Gastrocnemius medialis (tissue), 4 donors: ENCODE measurements at regions not wholly inside any gene's neighbourhood (a gene's known extent, or its start where the extent isn't known, plus 50 kb on each side); places are given as distances from the start of the nearest gene placed in this dataset.

Source experiments
- ATAC-seq, 2 donors: fragments of 150-250 bp; one replicate each; pipeline ENCODE4 v1.9.1; 2016
- DNase-seq, 2 donors: peaks; one replicate each; pipeline ENCODE4 v3.0.0-alpha.2; 2019
- H3K27ac ChIP-seq, 4 donors: fragments of 200-600 bp; sonication (generic); 1 replicate in 1 of 4; 2 replicates in 3 of 4; pipeline ENCODE4 v1.5.1; 2016 to 2018; ENCODE audit warnings: mild to moderate bottlenecking in 2 of 4, moderate library complexity in 1 of 4
- H3K27me3 ChIP-seq, 3 donors: fragments of 200-600 bp; sonication (generic) in 2 of 3; 1 replicate in 1 of 3; 2 replicates in 2 of 3; pipeline versions ENCODE4 v1.5.1 to v1.6.0; 2016 to 2019; ENCODE audit warnings: mild to moderate bottlenecking in 1 of 3, moderate library complexity in 1 of 3
- H3K36me3 ChIP-seq, 2 donors: fragments of 200-600 bp; sonication (generic) in 1 of 2; one replicate each; pipeline ENCODE4 v1.5.1; 2017 to 2018
- H3K4me1 ChIP-seq, 2 donors: fragments of 200-600 bp; sonication (generic) in 1 of 2; one replicate each; pipeline ENCODE4 v1.5.1; 2016 to 2017; ENCODE audit warnings: mild to moderate bottlenecking in 2 of 2
- H3K4me3 ChIP-seq, 4 donors: fragments of 200-600 bp; sonication (generic) in 3 of 4; 1 replicate in 1 of 4; 2 replicates in 3 of 4; pipeline ENCODE4 v1.5.1; 2016 to 2019; ENCODE audit warnings: mild to moderate bottlenecking in 2 of 4
- H3K9me3 ChIP-seq, 3 donors: fragments of 200-600 bp; sonication (generic) in 2 of 3; 1 replicate in 1 of 3; 2 replicates in 2 of 3; pipeline ENCODE4 v1.5.1; 2016 to 2019
- CTCF ChIP-seq, 5 experiments: fragments of 450-650 bp in 3 of 5; fragments of 200-600 bp in 2 of 5; sonication (generic) in 2 of 5; IDR thresholded peaks in 4 of 5; conservative IDR thresholded peaks in 1 of 5; 1 replicate in 4 of 5; 2 replicates in 1 of 5; pipeline ENCODE4 v1.5.1; 2016 to 2019; ENCODE audit warnings: antibody characterized with exemption in 5 of 5, mild to moderate bottlenecking in 3 of 5, moderate library complexity in 3 of 5
- POLR2A ChIP-seq, 2 donors: fragments of 450-650 bp; IDR thresholded peaks; one replicate each; pipeline ENCODE4 v1.6.1; 2017; ENCODE audit warnings: antibody characterized with exemption in 2 of 2, mild to moderate bottlenecking in 2 of 2, moderate library complexity in 2 of 2
- in situ Hi-C, 4 donors: fragments of 200-750 bp; cut with MboI; loops; one replicate each; pipeline versions ENCODE4 v1.15.0 to v1.8.0; 2017; ENCODE audit warnings: low sequenced_read_pairs in 4 of 4
- intact Hi-C: fragments of 100-400 bp; cut with DNase I; formaldehyde crosslinking; loops from one replicate; pipeline ENCODE4 v1.15.1; 2023; ENCODE audit warnings: low total_unique reads

GRCh38 chr18:37702841-37703240 lies 137.2 kb upstream of the CELF4 start:
- H3K36me3 ChIP-seq, result no peaks in the 10 kb centered on the region
- no peak overlapping the region for H3K4me3 ChIP-seq
- H3K9me3 ChIP-seq, result no peaks in the 10 kb centered on the region
- no peaks in the 10 kb centered on the region for H3K27me3 ChIP-seq
- intact Hi-C loops (no loop called here), in situ Hi-C loops (no loop called here)
- TF ChIP-seq POLR2A (IDR thresholded peaks at IDR 0.05) (no peak), CTCF (IDR thresholded peaks at IDR 0.05 in 4 of 5, conservative IDR thresholded peaks at IDR 0.05 in 1 of 5) (no peak)
- no peak overlapping the region for H3K27ac ChIP-seq
- DNase-seq (no peak), ATAC-seq (no peak)
- no peaks in the 10 kb centered on the region for H3K4me1 ChIP-seq

GRCh38 chr18:37701967-37702366 lies 136.4 kb upstream of the CELF4 start:
- TF ChIP-seq POLR2A (IDR thresholded peaks at IDR 0.05) (no peak), CTCF (IDR thresholded peaks at IDR 0.05 in 4 of 5, conservative IDR thresholded peaks at IDR 0.05 in 1 of 5) (no peak)
- Histone ChIP-seq H3K36me3 (no peaks in the 10 kb centered on the region), H3K27me3 (no peaks in the 10 kb centered on the region), H3K27ac (no peak overlapping the region), H3K9me3 (no peaks in the 10 kb centered on the region), H3K4me1 (no peaks in the 10 kb centered on the region), H3K4me3 (no peak overlapping the region)
- intact Hi-C loops, result no loop called here
- DNase-seq (no peak), ATAC-seq (no peak)
- in situ Hi-C loops, result no loop called here

- no peaks in the 10 kb centered on the region for H3K4me1 ChIP-seq
- H3K36me3 ChIP-seq, result no peaks in the 10 kb centered on the region
- TF ChIP-seq POLR2A (IDR thresholded peaks at IDR 0.05), result no peak
- no peak for TF ChIP-seq CTCF (IDR thresholded peaks at IDR 0.05 in 4 of 5, conservative IDR thresholded peaks at IDR 0.05 in 1 of 5)
- H3K4me3 ChIP-seq, result no peak overlapping the region
- H3K9me3 ChIP-seq, result no peaks in the 10 kb centered on the region
- DNase-seq (no peak), ATAC-seq (no peak)
- in situ Hi-C loops, result no loop called here
- no peak overlapping the region for H3K27ac ChIP-seq
- H3K27me3 ChIP-seq, result no peaks in the 10 kb centered on the region
- intact Hi-C loops, result no loop called here
Observed at GRCh38 chr18:37698508-37699040, 133.0 kb upstream of the CELF4 start.

GRCh38 chr18:37694516-37694915 lies 128.9 kb upstream of the CELF4 start:
- in situ Hi-C loops, result no loop called here
- TF ChIP-seq CTCF (IDR thresholded peaks at IDR 0.05 in 4 of 5, conservative IDR thresholded peaks at IDR 0.05 in 1 of 5) (no peak), POLR2A (IDR thresholded peaks at IDR 0.05) (no peak)

GRCh38 chr18:37691162-37691561 lies 125.6 kb upstream of the CELF4 start:
- Histone ChIP-seq H3K27me3 (no peaks in the 10 kb centered on the region), H3K4me1 (no peaks in the 10 kb centered on the region), H3K27ac (no peak overlapping the region), H3K9me3 (no peaks in the 10 kb centered on the region), H3K4me3 (no peak overlapping the region), H3K36me3 (no peaks in the 10 kb centered on the region)
- ATAC-seq (no peak), DNase-seq (no peak)
- TF ChIP-seq CTCF (IDR thresholded peaks at IDR 0.05 in 4 of 5, conservative IDR thresholded peaks at IDR 0.05 in 1 of 5) (no peak), POLR2A (IDR thresholded peaks at IDR 0.05) (no peak)
- in situ Hi-C loops (no loop called here), intact Hi-C loops (no loop called here)

More at GRCh38 chr18:37694516-37694915, 128.9 kb upstream of the CELF4 start:
- H3K9me3 ChIP-seq, result no peaks in the 10 kb centered on the region
- H3K4me3 ChIP-seq, result no peak overlapping the region
- no peaks in the 10 kb centered on the region for H3K27me3 ChIP-seq
- ATAC-seq (no peak), DNase-seq (no peak)
- no peaks in the 10 kb centered on the region for H3K36me3 ChIP-seq
- H3K27ac ChIP-seq, result no peak overlapping the region
- H3K4me1 ChIP-seq, result no peaks in the 10 kb centered on the region
- intact Hi-C loops, result no loop called here
